ENCODE measurements at regions not wholly inside any gene's neighbourhood (a gene's known extent, or its start where the extent isn't known, plus 50 kb on each side); places are given as distances from the start of the nearest gene placed in this dataset.

- TF ChIP-seq CTCF (IDR thresholded peaks at IDR 0.05) (peak in 3 of 5 experiments; percentile 35 to 50 (median 36)), POLR2A (IDR thresholded peaks at IDR 0.05) (no peak)
These were observed 464.5 kb downstream of the ICE1 start for GRCh38 chr5:5886812-5887486.
